HUDEP-2 (cell line): ENCODE measurements at regions not wholly inside any gene's neighbourhood (a gene's known extent, or its start where the extent isn't known, plus 50 kb on each side); places are given as distances from the start of the nearest gene placed in this dataset.

Experiments used
- DNase-seq, 76 experiments: peaks; one replicate each; lab custom pipeline; 2025; ENCODE audit not compliant: unreplicated experiment in 76 of 76; lab: John Stamatoyannopoulos, UW

GRCh38 chr2:196224756-196225155, 53.4 kb upstream of the STK17B start:
- DNase-seq, result no peak

GRCh38 chr2:196225213-196225612, 53.8 kb upstream of the STK17B start:
- DNase-seq, result no peak

DNA sequence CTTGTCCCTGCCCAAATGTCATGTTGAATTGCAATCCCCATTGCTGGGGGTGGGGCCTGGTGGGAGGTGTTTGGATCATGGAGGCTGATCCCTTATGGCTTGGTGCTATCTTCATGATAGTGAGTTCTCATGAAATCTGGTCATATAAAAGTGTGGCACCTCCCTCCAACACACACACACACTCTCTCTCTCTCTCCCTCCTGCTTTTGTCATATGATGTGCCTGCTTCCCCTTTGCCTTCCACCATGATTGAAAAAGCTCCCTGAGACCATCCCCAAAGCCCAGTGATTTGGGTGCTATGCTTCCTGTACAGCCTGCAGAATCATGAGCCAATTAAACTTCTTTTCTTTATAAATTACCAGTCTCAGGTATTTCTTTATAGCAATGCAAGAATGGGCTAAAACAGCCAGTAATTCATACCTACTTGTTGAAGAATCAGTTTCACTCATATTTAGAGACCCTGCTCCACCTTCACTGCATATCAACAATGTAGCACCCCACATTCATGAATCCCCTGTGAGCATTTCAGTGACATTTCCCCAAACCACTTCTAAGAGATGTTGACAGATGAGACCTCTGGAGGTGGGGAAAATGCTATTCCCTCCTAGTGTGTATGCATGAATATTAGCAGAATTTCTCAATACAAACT, 54.8 kb upstream of the STK17B start:
- DNase-seq, result no peak

- DNase-seq, result no peak
Observed at GRCh38 chr2:196226707-196227065, 55.3 kb upstream of the STK17B start.

- no peak for DNase-seq
Observed at GRCh38 chr2:196229013-196229412, 57.6 kb upstream of the STK17B start.

- DNase-seq, result no peak
Observed at GRCh38 chr2:196230061-196230854, 58.9 kb upstream of the STK17B start.

GRCh38 chr2:196233021-196233804, 61.8 kb upstream of the STK17B start:
- no peak for DNase-seq

- DNase-seq, result no peak
Observed at GRCh38 chr2:196233805-196234475, 62.6 kb upstream of the STK17B start.

GRCh38 chr2:196234672-196235071, 63.3 kb upstream of the STK17B start:
- peak in 1 of 76 experiments; percentile 14 for DNase-seq

- DNase-seq, result no peak
Observed at GRCh38 chr2:196238836-196239380, 67.5 kb upstream of the STK17B start.

DNA sequence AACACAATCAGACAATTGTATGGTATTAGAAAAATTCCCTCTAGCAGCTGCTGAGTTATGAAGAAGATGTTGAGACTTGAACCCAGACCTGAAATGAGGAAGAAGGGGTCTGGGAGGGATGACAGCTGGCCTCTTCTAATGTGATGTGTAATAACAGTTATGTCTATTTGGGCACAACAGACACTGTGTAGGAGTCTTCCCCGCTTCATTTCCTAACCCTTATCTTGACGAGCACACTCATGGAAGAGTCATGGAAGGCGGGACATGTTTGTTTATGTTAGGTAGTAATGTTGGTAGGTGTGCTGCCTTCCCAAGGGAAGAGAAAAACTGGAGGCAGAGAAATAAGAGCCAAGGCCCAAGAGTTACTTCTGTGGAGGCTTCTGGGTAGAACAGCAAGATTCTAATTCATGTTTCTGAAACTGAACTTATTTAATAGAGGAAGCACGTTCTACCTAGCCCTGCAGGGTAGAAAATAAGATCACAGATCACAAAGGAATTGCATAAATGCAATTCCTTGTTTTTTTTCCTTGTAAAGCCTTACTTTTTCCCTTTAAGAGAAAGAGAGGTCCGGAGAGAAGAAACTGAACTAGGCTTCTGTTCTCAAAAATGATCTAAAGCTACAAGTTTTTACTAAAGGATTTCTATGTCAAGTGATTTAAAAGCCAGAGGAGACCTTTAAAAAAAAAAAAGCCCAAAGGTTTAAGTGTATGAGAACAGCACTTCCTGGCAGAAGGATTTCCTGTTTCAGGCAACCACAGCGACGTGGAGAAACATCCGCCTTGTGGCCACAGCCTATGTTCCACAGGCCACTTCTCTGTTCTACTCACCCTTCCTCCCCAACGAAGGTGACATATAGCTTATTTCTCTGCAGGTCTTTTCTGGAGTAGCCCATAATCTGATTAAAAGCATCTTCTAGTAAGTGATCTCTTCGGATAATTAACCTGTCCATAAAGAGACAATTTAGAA, 68.5 kb upstream of the STK17B start:
- peak in 1 of 76 experiments; percentile 3 for DNase-seq

DNA sequence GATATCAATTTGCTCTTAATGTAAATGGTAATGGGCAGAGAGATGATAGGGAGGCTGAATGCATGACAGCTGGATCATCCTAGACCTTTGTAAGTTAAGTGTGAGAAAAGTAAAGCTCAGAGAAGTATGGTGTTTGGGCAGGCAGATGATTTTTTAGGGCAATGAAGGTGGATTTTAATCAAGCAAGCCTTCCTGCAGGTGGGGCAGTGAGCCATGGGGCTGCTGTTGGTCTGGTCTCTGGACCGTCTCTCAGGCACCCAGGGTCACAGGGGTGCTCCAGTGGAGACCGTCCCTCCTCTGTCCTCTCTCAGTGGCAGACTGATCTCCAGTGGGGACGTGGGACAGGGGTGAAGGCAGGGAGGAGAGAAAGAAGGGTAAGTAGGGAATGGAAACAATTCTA, 69.8 kb upstream of the STK17B start:
- no peak for DNase-seq

- no peak for DNase-seq
Observed at GRCh38 chr2:196242131-196242620, 70.8 kb upstream of the STK17B start.

- no peak for DNase-seq
Observed at GRCh38 chr2:196244516-196244915, 73.1 kb upstream of the STK17B start.

- no peak for DNase-seq
Observed at GRCh38 chr2:196244966-196245365, 73.6 kb upstream of the STK17B start.

- no peak for DNase-seq
Observed at GRCh38 chr2:196245378-196246140, 74.2 kb upstream of the STK17B start.

DNA sequence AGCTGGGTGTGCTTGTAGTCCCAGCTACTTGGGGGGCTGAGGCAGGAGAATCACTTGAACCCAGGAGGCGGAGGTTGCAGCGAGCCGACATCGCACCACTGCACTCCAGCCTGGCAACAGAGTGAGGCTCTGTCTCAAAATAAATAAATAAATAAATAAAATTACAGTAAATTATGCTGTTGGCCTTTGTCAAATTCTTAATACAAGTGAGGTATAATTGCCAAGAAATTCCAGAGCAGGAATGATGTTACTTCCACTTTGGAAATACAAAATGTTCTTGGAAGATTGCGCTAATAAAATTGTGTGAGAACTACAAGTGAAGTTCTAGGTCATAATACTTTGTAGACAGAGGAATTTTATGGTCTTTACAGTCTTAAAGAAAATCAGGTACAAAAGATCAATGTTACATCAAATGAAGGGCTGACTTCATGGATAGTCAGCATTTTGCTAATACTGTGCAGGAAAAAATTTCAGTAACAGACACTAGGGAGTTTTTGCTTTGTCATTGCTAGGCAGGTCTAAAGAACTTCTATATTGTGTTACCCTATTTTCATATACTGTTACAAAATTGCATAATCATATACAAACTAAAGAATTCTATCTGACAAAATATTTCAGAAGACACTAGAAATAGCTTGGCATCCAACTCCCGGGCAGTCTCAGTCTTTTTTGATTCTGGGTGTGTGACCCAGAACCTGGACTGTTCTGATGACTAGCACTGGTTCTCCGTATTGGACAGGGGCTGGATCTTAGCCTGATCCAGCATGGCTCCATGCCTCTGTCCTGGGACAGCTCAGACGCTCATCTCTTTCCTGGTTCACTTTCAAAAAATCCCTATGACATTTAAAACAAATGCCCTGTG, 76.0 kb upstream of the STK17B start:
- DNase-seq, result no peak

DNA sequence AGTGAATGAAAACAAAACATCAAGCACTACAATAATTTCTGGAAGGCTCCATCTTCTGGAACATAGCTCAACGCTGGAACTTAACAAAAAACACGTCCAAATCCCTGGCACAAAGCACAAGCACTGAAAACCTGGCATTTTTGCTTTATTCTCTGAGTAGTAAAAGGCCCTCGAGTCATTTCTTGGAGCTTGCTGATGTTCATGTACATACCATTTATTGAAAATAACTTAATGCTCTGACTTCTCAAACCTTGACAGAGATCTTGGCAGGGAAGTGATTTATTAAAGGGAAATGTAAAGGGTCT, 76.5 kb upstream of the STK17B start:
- no peak for DNase-seq
